ENCODE measurements at regions not wholly inside any gene's neighbourhood (a gene's known extent, or its start where the extent isn't known, plus 50 kb on each side); places are given as distances from the start of the nearest gene placed in this dataset.
"Not testable (repeated sequence)": the region's sequence is repeated elsewhere in the genome, so short reads cannot be mapped to it uniquely, and the experiment has no call there.

GRCh38 chr11:22078063-22078462, 114.8 kb upstream of the ANO5 start:
- no peak for DNase-seq

GRCh38 chr11:22079133-22079872, 113.6 kb upstream of the ANO5 start:
- no peak for DNase-seq

- DNase-seq = no peak
These were observed 110.7 kb upstream of the ANO5 start for GRCh38 chr11:22082178-22082577.

DNA sequence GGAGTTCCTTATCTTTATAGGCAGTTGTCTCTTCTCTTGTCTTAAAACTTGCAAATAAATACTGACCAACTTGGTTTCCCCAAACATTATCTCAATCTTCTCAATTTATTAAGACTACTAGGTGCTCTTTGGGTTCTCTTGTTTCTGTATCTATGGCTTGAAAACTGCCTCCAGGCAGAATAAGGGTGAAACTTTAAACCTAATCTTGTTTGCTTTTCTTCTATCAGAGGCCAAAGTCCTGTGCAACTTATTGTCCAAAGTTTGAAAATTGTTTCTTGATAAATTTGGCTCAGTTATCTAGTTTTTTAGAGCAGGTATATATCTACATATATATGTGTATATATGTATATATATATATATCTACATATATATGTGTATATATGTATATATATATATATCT, 110.1 kb upstream of the ANO5 start:
- no peak for DNase-seq

DNA sequence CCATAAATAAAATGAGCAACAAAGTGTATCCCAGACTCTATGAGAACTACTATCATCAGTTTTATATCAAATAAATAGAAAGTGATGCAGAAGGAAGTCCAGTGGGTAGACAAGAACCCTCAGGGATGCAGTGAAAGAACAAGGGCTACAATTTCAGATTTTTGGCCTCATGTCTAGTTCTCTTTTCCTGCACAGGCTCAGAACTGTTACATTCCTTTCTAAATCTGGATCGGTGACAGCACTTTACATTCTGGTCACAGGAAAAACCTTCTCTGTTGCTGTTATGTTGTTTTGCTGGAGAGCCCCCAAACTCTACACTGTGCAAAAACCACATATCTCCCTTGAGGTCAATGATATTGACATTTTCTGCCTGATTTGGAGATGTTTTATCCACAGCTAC, 108.8 kb upstream of the ANO5 start:
- no peak for DNase-seq

DNA sequence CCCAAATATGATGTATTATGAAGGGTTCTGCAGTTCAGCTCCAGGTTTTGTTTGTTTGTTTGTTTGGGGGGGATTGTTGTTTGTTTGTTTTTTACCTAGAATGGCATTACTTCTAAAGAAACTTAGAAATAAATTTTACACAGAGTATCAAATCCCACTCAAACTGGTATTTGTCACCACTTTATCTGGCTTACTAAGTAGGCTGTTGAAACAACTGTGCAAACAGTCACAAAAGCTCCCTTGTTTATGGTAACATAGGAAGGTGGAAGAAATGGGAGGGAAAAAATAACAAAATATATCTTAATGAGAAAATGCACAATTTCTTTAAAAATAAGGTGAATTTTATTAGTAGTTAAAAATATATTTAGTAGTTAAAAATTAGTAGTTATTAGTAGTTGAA, 108.3 kb upstream of the ANO5 start:
- no peak for DNase-seq

DNA sequence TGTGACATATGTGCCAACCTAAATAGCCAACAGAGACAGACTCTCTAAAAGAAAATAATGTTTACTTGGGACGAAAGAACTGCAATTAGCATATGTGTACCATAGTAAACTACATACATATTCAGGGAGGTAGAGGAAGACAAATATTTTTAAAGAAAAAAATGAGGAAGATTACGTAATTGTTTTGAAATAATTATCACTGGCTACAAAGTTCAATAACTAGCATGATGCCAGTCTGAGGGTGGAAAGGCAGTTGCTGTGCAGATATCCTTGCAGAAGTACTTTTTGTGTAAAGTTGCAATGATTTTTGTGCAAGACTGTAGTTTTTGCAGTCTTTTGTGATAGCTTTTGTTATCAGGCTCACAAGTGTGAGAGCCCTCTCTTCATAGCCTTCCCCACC, 103.3 kb upstream of the ANO5 start:
- no peak for DNase-seq

- DNase-seq = no peak
These were observed 86.3 kb upstream of the ANO5 start for GRCh38 chr11:22106566-22106965.

- DNase-seq = no peak
These were observed 77.3 kb upstream of the ANO5 start for GRCh38 chr11:22115470-22116029.

DNA sequence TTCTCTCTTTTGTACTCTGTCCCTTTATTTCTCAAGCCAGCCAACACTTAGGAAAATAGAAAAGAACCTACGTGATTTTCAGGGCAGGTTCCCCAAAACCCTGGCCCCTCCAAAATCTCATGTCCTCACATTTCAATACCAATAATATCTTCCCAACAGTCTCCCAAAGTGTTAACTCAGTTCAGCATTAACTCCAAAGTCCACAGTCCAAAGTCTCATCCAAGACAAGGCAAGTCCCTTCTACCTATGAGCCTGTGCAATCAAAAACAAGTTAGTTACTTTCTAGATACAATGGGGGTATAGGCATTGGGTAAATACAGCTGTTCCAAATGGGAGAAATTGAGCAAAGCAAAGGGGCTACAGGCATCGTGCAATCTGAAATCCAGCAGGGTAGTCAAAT, 64.9 kb upstream of the ANO5 start:
- DNase-seq = not testable (repeated sequence)

GRCh38 chr11:22130462-22131053, 62.3 kb upstream of the ANO5 start:
- DNase-seq = no peak

DNA sequence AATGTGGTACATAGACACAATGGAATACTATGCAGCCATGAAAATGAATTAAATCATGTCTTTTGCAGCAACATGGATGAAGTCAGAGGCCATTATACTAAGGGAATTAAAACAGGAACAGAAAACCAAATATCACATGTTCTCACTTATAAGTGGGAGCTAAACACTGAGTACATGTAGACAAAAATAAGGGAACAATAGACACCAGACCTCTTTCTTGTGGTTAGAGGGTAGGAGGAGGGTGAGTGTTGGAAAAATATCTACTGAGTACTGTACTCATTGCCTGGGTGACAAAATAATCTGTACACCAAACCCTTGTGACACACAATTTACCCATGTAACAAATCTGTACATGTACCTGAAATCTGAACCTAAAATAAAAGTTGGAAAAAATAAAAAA, 59.1 kb upstream of the ANO5 start:
- DNase-seq = no peak

DNA sequence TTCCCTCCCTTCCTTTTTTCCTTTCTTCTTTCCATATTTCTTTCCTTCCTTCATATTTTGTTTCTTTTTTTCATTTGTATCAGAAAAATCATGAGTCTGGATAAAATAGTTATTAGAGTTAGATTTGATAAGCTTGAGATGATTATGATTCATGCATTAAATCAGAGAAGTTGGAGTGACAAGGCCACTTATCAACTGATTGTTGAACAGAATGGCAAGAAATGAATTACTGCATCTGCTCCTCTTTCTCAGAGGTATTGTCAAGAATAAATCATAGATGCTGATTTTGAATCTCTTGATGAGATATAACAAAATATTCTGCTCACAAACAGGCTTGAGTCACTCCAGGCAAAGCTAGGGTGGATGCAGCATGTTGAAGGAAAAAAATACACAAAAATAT, 54.6 kb upstream of the ANO5 start:
- DNase-seq = no peak

Data from NCI-H1436 (cell line).